ENCODE measurements at regions not wholly inside any gene's neighbourhood (a gene's known extent, or its start where the extent isn't known, plus 50 kb on each side); places are given as distances from the start of the nearest gene placed in this dataset.

- DNase-seq = no peak
These were observed 119.3 kb upstream of the BACE2 start for GRCh38 chr21:41048623-41049022.

- no peak for DNase-seq
These were observed 115.0 kb upstream of the BACE2 start for GRCh38 chr21:41052820-41053555.

GRCh38 chr21:41054018-41054578 lies 113.9 kb upstream of the BACE2 start:
- no peak for DNase-seq

- DNase-seq = no peak
These were observed 112.7 kb upstream of the BACE2 start for GRCh38 chr21:41055266-41055665.

GRCh38 chr21:41059871-41060270 lies 108.1 kb upstream of the BACE2 start:
- DNase-seq = no peak

- no peak for DNase-seq
These were observed 106.3 kb upstream of the BACE2 start for GRCh38 chr21:41061701-41062100.

- no peak for DNase-seq
These were observed 103.6 kb upstream of the BACE2 start for GRCh38 chr21:41064334-41064791.

- DNase-seq = no peak
These were observed 103.0 kb upstream of the BACE2 start for GRCh38 chr21:41064951-41065350.

- DNase-seq = no peak
These were observed 102.4 kb upstream of the BACE2 start for GRCh38 chr21:41065539-41065938.

- DNase-seq = no peak
These were observed 101.6 kb upstream of the BACE2 start for GRCh38 chr21:41066086-41066938.

GRCh38 chr21:41067709-41068108 lies 100.3 kb upstream of the BACE2 start:
- DNase-seq = no peak

GRCh38 chr21:41068496-41068895 lies 99.5 kb upstream of the BACE2 start:
- DNase-seq = no peak

- peak; percentile 3 to 42 (median 14) for DNase-seq
These were observed 98.9 kb upstream of the BACE2 start for GRCh38 chr21:41068967-41069642.

- no peak for DNase-seq
These were observed 97.7 kb upstream of the BACE2 start for GRCh38 chr21:41070284-41070683.

GRCh38 chr21:41071258-41072171 lies 96.4 kb upstream of the BACE2 start:
- no peak for DNase-seq

- DNase-seq = no peak
These were observed 94.4 kb upstream of the BACE2 start for GRCh38 chr21:41073558-41073957.

- DNase-seq = no peak
These were observed 93.4 kb upstream of the BACE2 start for GRCh38 chr21:41074396-41075184.

- no peak for DNase-seq
These were observed 92.3 kb upstream of the BACE2 start for GRCh38 chr21:41075656-41076055.

GRCh38 chr21:41076064-41076463 lies 91.9 kb upstream of the BACE2 start:
- no peak for DNase-seq

- no peak for DNase-seq
These were observed 88.8 kb upstream of the BACE2 start for GRCh38 chr21:41079159-41079558.

GRCh38 chr21:41080485-41081121 lies 87.4 kb upstream of the BACE2 start:
- no peak for DNase-seq

All from activated CD4-positive, CD25-positive, alpha-beta regulatory T cell (primary cell).